ENCODE measurements at regions not wholly inside any gene's neighbourhood (a gene's known extent, or its start where the extent isn't known, plus 50 kb on each side); places are given as distances from the start of the nearest gene placed in this dataset.

DNA sequence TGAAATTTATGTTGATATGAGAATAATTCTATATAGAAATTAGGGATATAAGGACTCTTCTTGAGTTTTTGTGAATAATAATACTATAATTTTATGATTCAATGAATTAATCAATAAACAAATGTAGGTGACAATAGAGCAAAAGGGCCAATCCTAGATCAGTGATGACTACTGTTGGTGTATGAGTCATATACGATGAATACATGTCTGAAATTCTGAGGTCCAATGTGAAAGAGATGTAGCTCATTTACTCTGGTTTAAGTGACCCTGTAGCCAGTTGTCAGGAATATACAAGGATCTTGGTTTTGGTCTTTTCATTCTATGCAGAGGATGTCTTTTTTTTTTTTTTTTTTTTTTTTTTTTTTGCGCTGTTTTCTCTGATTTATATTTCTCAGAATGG is 72.1 kb upstream of the RTL1 start:
- DNase-seq (ENCODE audit: low spot score), result no peak
- no peak for TF ChIP-seq CTCF (IDR thresholded peaks at IDR 0.05; ENCODE audit: extremely low read depth, insufficient read depth, missing control alignments)
- in situ Hi-C loops (cut with MboI; ENCODE audit: low pct_unique_long_range_greater_than_20kb, low sequenced_read_pairs, unreplicated experiment), result no loop called here

DNA sequence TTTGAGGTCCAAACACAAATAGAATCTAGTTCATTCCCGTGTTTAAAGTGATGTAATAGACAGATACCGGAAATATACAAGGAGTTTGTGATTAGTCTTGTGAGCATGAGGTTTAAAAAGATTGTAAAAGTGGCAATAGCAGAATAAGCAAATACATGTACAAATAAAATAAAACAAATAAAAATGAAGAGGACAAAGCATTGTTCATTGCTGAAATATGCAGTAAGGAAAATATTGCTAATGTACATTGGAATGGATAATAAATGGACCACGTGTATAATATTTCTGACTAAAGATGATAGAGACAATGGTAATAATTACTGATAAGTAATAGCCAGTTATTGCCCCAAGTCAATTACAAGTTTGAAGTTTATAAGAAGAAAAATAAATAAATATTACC is 75.6 kb upstream of the RTL1 start:
- no peak for DNase-seq (ENCODE audit: low spot score)
- TF ChIP-seq CTCF (IDR thresholded peaks at IDR 0.05; ENCODE audit: extremely low read depth, insufficient read depth, missing control alignments), result no peak
- in situ Hi-C loops (cut with MboI; ENCODE audit: low pct_unique_long_range_greater_than_20kb, low sequenced_read_pairs, unreplicated experiment), result no loop called here

- no peak for TF ChIP-seq CTCF (IDR thresholded peaks at IDR 0.05; ENCODE audit: extremely low read depth, insufficient read depth, missing control alignments)
- in situ Hi-C loops (cut with MboI; ENCODE audit: low pct_unique_long_range_greater_than_20kb, low sequenced_read_pairs, unreplicated experiment), result no loop called here
- no peak for DNase-seq (ENCODE audit: low spot score)
Measured at GRCh38 chr14:100979780-100980179, 76.3 kb upstream of the RTL1 start.

GRCh38 chr14:100980823-100981222 is 77.3 kb upstream of the RTL1 start:
- TF ChIP-seq CTCF (IDR thresholded peaks at IDR 0.05; ENCODE audit: extremely low read depth, insufficient read depth, missing control alignments), result no peak
- in situ Hi-C loops (cut with MboI; ENCODE audit: low pct_unique_long_range_greater_than_20kb, low sequenced_read_pairs, unreplicated experiment), result no loop called here

GRCh38 chr14:100981809-100982208 is 78.3 kb upstream of the RTL1 start:
- DNase-seq (ENCODE audit: low spot score), result no peak
- in situ Hi-C loops (cut with MboI; ENCODE audit: low pct_unique_long_range_greater_than_20kb, low sequenced_read_pairs, unreplicated experiment), result no loop called here
- no peak for TF ChIP-seq CTCF (IDR thresholded peaks at IDR 0.05; ENCODE audit: extremely low read depth, insufficient read depth, missing control alignments)

More at GRCh38 chr14:100980823-100981222, 77.3 kb upstream of the RTL1 start:
- DNase-seq (ENCODE audit: low spot score), result no peak

GRCh38 chr14:100982353-100982752 is 78.8 kb upstream of the RTL1 start:
- in situ Hi-C loops (cut with MboI; ENCODE audit: low pct_unique_long_range_greater_than_20kb, low sequenced_read_pairs, unreplicated experiment), result no loop called here
- no peak for DNase-seq (ENCODE audit: low spot score)
- TF ChIP-seq CTCF (IDR thresholded peaks at IDR 0.05; ENCODE audit: extremely low read depth, insufficient read depth, missing control alignments), result no peak

DNA sequence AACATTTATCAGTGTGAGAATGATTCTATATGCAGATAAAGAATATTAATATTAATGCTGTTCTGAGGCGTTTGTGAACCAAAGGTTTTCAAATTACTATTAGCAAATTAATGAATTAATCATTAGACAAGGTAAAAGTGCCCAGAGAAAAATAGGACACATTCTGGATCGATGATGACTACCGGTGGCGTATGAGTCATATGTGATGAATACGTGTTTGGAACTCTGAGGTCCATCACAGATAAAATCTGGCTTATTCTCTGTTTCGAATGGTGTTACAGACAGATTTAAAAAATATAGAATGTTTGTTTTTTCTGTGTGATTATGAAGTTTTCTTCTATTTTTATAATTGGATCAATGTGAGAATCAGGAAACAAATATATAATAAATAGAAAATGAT is 79.2 kb upstream of the RTL1 start:
- in situ Hi-C loops (cut with MboI; ENCODE audit: low pct_unique_long_range_greater_than_20kb, low sequenced_read_pairs, unreplicated experiment), result no loop called here
- TF ChIP-seq CTCF (IDR thresholded peaks at IDR 0.05; ENCODE audit: extremely low read depth, insufficient read depth, missing control alignments), result no peak
- DNase-seq (ENCODE audit: low spot score), result no peak
